GM21526 (cell line): ENCODE measurements at regions not wholly inside any gene's neighbourhood (a gene's known extent, or its start where the extent isn't known, plus 50 kb on each side); places are given as distances from the start of the nearest gene placed in this dataset.

Source experiments
- ATAC-seq: cut with Tn5 transposase; IDR thresholded peaks from one replicate; pipeline ENCODE4 v1.9.1; 2021; ENCODE audit warnings: moderate library complexity; ENCODE audit not compliant: unreplicated experiment, low FRiP score

- ATAC-seq, result no peak
These were observed 1035.6 kb upstream of the PHF14 start for GRCh38 chr7:9937944-9938631.

DNA sequence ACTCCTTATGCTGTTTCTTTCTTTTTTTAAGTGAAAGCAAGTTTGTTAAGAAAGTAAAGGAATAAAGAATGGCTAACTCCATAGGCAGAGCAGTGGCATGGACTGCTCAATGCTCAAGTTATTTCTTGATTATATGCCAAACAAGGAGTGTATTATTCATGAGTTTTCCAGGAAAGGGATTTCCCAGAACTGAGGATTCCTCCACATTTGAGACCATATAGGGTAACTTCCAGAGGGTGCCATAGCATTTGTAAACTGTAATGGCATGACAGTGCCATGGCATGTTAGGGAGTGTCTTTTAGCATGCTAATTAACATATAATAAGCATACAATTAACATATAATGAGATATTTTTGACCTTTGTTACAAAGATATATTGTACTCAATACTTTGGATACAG is 1034.5 kb upstream of the PHF14 start:
- no peak for ATAC-seq

DNA sequence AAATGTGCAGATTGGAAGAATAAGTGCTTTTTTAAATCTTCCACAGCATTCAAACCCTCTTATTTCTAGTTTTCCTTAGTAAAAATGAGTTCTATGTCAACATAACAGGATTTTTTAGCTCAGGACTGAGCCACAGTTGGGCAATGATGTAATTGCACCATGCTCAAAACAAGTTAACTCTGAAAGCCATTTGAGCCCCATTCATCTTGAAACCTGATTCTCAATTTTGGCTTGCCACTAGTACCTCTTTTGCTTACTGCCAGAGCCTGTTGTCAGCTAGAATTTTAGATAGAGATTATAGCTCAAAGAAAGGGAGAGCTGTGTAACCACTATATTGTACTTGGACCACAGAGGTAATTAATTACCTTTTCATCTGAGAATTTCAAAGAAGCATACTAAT is 1028.5 kb upstream of the PHF14 start:
- no peak for ATAC-seq

DNA sequence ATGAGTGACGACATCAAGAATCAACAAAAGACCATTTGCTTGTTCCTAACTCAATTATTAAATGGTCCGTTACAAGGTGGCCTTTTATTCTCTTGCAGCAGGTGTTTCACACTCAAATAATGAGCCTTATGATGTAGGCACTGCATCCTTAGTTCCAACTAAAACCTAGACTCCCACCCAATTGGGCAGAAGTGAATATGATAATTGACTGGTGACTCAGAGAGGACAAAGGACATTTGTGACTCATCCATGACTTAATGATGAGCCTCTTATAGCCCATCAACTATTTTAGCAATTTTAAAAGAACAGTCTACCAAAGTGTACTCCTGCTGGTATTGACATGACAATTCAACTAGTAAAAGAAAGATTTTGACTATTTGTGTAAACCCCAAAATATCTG is 1027.8 kb upstream of the PHF14 start:
- no peak for ATAC-seq

DNA sequence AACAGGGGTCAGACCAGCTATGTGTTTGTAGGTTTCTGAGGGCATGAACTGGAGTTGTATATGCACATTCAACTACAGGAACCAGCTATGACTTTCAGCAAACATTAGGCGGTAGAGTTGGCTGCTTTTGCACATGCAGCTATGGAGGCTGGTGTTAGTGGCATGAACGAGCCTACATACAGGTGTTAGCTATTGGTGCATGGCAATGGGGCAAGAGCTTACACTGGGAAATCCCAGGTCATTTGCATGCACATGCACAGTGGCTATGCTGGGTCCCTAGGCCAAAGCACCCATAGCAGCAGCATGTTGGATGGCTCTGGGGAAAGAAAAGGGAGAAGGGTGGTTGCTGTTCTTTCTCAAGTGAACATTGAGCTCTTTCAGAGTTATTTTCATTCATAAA is 1018.5 kb upstream of the PHF14 start:
- ATAC-seq, result no peak

DNA sequence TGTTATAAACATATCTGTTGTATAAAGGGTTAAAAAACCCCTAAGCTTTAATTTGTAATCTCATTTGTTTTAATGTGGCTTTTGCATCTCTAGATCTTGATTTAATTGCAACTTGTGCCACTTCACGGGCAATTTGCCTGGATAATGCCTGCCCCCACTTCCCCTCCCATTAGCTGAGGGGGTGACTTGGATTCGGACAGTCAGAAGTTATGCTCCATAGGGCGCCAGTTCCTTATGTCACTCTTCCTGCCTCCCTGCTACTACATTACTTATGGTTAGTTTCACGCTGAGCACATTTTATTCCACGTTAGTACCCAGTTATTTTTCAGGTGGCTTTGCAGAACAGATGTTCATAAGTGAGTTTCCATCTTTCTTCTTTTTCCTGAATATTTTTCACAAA is 1015.2 kb upstream of the PHF14 start:
- no peak for ATAC-seq

DNA sequence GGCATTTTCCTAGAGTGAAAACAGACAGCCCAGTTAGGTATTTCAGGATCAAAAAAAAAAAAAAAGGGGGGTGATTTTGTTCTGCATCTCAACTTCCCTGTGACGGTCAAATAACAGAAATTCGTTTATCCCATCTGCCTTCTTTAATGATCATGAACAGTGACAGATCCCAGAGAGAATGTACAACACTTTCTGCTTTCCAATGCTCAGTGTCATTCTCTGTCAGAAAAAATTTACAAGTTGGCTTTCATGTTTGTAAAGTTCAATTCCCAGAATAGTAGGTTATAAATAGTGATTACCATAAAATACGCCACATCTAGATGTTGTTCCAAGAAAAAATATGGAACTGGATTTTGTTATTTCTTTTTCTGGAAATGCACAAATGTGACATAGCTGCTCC is 1013.2 kb upstream of the PHF14 start:
- ATAC-seq, result no peak

DNA sequence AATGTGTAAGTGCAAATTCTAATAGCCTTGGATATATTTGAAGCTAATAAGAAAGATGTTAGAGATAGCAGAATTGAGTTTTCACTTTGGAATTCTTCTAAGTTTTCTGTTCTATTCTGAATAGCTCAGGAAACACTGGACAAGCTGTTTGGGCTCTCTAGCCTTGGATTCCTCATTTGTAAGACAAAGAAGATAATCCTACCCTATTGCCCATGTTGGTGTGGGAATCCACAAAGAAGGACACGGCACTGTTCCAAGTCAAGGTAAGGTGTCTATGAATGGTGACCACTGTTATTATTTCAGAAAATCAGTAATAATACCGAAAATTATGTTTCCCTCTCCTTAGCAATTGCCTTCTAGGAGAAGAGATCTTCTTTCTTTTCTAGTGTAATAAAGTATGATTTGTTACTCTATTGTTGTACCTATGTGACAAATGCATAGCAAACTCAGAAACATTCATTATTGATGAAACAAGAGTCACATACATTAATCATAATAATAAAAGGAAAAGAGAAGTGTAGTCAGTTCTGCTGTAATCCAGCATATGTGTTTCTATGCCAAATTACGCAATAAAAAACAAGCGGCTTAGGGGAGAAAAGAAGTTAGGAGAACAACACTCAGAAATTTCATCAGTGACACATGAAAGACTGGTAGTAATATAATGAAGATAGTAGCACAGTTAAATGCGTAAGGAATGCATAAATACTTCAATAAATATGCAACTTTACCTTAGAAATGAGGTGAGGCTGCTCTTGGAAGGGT is 1012.3 kb upstream of the PHF14 start:
- ATAC-seq, result no peak

GRCh38 chr7:9962742-9963141 is 1010.9 kb upstream of the PHF14 start:
- ATAC-seq, result no peak

DNA sequence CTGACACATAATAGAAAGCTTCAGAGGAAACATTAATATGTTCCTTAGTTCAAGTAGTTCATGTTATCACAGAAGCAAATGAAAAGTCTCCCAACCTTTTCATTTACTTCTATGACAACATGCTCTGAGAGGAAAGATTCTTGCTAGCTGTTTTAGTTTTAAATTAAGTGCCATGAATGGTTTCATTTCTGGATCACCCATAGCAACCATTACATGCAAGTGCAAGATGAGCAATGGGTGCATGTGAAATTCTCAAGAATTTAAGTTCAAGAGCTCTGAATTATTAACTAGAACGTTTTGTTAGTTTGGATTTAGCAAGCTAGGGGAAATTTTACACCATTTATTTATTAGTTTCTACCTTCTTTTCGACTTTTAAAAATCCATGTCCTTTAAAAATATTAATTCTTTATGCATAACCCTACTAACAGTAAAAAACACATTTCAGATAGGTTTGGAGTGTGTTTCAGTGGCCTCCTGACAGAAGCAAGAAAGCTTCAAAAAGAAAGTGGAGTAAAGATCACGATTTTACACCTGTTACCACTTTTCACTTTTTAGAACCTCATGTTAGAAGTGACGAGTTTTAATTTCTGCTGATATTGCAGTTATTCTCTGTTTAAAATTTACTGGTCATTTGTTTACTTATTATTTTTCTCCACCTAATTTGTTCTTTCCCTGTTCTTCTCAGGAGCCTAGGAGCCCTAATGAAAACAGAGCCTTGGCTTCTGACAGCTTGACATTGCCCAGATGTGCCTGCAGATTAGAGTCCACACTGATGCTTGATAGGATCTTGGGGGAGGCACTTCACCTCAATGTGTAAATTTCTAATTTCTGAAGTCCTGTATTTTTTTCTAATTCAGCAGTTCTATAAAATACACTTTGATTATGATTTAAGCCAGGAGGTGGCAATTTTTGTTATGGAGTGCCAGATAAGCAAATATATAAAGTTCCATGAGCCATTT is 995.3 kb upstream of the PHF14 start:
- ATAC-seq, result no peak

DNA sequence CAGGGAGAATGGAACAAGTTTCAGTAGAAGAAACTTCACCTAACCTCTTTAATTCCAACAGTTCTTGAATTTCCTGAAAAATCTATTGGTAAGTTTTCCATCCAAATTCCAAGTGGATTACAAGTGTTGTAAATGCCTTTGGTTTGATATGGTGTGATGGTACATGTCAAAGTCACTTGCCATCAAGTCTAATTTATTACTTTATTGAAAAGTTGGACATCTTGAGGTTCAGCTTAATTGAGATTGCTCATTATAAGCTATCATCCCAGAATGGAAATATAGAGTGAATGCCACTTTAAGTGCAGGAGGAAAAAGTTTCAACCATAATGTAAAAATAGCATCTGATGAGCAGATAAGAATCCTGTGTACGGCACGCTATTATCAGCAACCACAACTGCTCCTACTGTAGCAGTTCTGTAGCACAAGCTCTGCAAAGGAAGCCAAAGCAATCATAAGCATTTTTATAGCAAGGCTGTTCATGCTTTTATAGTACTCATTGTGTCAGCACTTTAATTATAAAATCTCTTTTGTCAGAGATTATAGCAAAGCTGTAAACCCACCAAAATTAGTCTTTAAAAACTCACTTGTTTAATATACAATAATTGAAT is 991.8 kb upstream of the PHF14 start:
- no peak for ATAC-seq

- ATAC-seq, result no peak
These were observed 990.6 kb upstream of the PHF14 start for GRCh38 chr7:9983048-9983447.

DNA sequence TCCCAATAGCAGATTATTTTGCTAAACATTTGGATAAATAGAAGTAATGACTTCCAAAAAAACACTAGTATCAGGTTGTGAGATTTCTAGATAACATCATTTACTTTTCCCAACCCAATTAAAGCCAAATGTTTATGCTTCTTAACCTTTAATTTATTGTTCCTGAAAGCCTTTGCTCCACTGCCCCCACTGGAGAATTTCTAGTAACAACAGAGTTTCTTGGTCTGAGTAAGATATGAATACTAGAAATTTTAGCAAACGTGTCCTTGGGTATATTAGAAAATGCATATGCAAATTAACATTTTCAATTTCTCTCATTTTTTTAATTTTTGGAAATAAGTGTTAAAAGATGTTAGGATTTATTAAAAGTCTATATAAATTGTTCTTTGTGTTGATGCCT is 958.0 kb upstream of the PHF14 start:
- ATAC-seq, result no peak

GRCh38 chr7:10022480-10022879 is 951.2 kb upstream of the PHF14 start:
- ATAC-seq, result no peak

GRCh38 chr7:10022957-10023356 is 950.7 kb upstream of the PHF14 start:
- ATAC-seq, result no peak

GRCh38 chr7:10034843-10035556 is 938.7 kb upstream of the PHF14 start:
- no peak for ATAC-seq

DNA sequence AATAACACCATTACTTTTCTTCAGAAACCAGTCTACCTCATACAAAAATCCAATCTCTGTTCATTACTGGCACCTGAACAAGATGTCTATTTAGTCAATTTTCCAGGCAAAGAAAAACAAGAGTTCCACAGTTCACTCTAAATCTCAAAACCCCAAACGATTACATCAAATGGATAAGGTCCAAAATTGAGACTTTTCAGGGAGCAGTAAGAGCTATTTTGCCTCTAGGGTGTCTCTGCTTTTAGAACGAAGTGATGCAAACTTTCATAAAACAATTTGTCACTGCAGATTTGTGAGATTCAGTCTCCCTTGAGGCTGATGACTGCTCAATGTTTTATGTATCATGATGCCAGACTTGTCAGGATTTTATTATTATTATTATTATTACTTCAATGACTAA is 937.0 kb upstream of the PHF14 start:
- no peak for ATAC-seq

- no peak for ATAC-seq
These were observed 935.3 kb upstream of the PHF14 start for GRCh38 chr7:10038351-10038750.

DNA sequence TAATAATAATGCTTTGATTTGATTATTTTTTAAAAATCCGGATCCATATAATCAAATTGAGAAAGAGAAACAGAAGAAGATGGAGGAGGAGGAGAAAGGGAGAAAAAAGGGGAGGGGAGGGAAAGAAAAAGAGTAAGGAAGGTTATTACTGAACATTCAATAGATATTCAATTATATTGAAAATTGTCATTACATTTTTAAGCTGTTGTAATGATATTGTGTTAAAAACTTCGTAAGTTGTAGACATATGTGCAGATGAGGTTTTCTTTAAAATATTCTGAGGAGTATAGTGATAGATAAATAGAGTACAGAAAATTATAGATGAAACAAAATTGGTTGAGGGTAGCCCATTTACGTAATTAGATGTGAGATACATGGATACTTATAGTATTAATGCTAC is 933.0 kb upstream of the PHF14 start:
- ATAC-seq, result no peak

DNA sequence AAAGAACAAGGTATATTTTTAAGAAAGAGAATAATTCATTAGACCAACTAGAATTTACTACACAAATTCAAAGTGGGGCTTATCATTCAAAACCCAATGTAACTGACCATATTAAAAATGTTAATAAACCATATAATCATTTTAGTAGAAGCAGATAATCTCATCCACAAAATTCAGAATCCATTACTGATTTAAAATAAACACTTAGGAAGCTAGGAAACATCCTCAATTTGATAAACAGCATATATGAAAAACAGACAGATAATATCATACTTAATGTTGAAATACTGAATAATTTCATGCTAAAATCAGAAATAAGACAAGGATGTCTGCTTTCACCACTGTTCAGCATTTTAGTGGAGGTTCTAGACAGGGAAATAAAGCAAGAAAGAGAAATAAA is 902.8 kb upstream of the PHF14 start:
- no peak for ATAC-seq
